Caco-2 (cell line): ENCODE measurements at regions not wholly inside any gene's neighbourhood (a gene's known extent, or its start where the extent isn't known, plus 50 kb on each side); places are given as distances from the start of the nearest gene placed in this dataset.
"Not testable (repeated sequence)": the region's sequence is repeated elsewhere in the genome, so short reads cannot be mapped to it uniquely, and the experiment has no call there.

Experiments used
- BruUV-seq: library from RNA; stranded (reverse); fragments of 400-500 nt; replicated peaks from 2 replicates; lab custom pipeline; 2021; lab: Mats Ljungman, UMichigan
- CTCF ChIA-PET: fragments of 300-600 bp; sonication (Branson Sonifier 250); formaldehyde crosslinking; loops from one replicate; lab custom pipeline; 2022; ENCODE audit warnings: antibody characterized with exemption; lab: Charles Lee
- POLR2A ChIA-PET: fragments of 300-600 bp; sonication (Branson Sonifier 250); formaldehyde crosslinking; loops from one replicate; lab custom pipeline; 2022; ENCODE audit warnings: antibody characterized with exemption; lab: Charles Lee
- DNase-seq, 2 experiments: peaks; one replicate each; pipeline versions ENCODE4 v3.0.0 to v3.0.0-alpha.2; 2020 to 2022
- H3K27me3 ChIP-seq: replicated peaks from 2 replicates; pipeline ENCODE4 v1.6.0; 2011; ENCODE audit warnings: low read length; ENCODE audit not compliant: control insufficient read depth, insufficient read depth
- H3K36me3 ChIP-seq: 2 replicates; pipeline ENCODE4 v1.5.1; 2011; ENCODE audit warnings: low read length; ENCODE audit not compliant: control insufficient read depth, insufficient read depth
- H3K4me1 ChIP-seq: fragments of 250-450 bp; sonication (Bioruptor Pico); 2 replicates; pipeline ENCODE4 v1.5.1; 2020; ENCODE audit warnings: mild to moderate bottlenecking
- H3K4me3 ChIP-seq: 2 replicates; pipeline ENCODE4 v1.5.1; 2011; ENCODE audit warnings: low read depth, mild to moderate bottlenecking, control low read depth, low read length
- H3K9me3 ChIP-seq: fragments of 250-450 bp; sonication (Bioruptor Pico); 2 replicates; pipeline ENCODE4 v1.5.1; 2020; ENCODE audit warnings: mild to moderate bottlenecking, moderate library complexity
- H3K27ac Mint-ChIP-seq: one replicate; pipeline ENCODE4 v1.8.0; 2022; ENCODE audit warnings: mixed read lengths; ENCODE audit not compliant: unreplicated experiment
- H3K27me3 Mint-ChIP-seq: one replicate; pipeline ENCODE4 v1.8.0; 2022; ENCODE audit warnings: mixed read lengths; ENCODE audit not compliant: insufficient read depth, unreplicated experiment
- H3K36me3 Mint-ChIP-seq: one replicate; pipeline ENCODE4 v1.8.0; 2022; ENCODE audit warnings: mild to moderate bottlenecking, mixed read lengths; ENCODE audit not compliant: insufficient read depth, unreplicated experiment
- H3K4me1 Mint-ChIP-seq: one replicate; pipeline ENCODE4 v1.8.0; 2022; ENCODE audit warnings: low read depth, mixed read lengths; ENCODE audit not compliant: unreplicated experiment
- H3K4me3 Mint-ChIP-seq: one replicate; pipeline ENCODE4 v1.8.0; 2022; ENCODE audit warnings: mild to moderate bottlenecking, moderate library complexity, mixed read lengths; ENCODE audit not compliant: unreplicated experiment
- H3K9me3 Mint-ChIP-seq: one replicate; pipeline ENCODE4 v1.8.0; 2022; ENCODE audit warnings: mixed read lengths; ENCODE audit not compliant: unreplicated experiment
- intact Hi-C: fragments of 100-400 bp; cut with micrococcal nuclease; formaldehyde crosslinking; loops from one replicate; pipeline ENCODE4 v1.10.0; 2022; ENCODE audit not compliant: unreplicated experiment

GRCh38 chr10:42232955-42233354, 405.4 kb downstream of the ZNF33B start:
- peaks cover 11% of the 10 kb centered on the region for H3K9me3 Mint-ChIP-seq
- H3K4me3 Mint-ChIP-seq, H3K27ac Mint-ChIP-seq, H3K4me1 ChIP-seq, H3K36me3 Mint-ChIP-seq, H3K36me3 ChIP-seq, H3K4me3 ChIP-seq, H3K9me3 ChIP-seq, intact Hi-C loops, POLR2A ChIA-PET, BruUV-seq, DNase-seq, CTCF ChIA-PET, H3K4me1 Mint-ChIP-seq, H3K27me3 Mint-ChIP-seq, H3K27me3 ChIP-seq: not testable (repeated sequence)

GRCh38 chr10:42230812-42231211, 407.6 kb downstream of the ZNF33B start:
- CTCF ChIA-PET, BruUV-seq, H3K9me3 ChIP-seq, DNase-seq, H3K4me1 Mint-ChIP-seq, POLR2A ChIA-PET, H3K4me3 Mint-ChIP-seq, H3K4me1 ChIP-seq, H3K27me3 Mint-ChIP-seq, H3K4me3 ChIP-seq, H3K27ac Mint-ChIP-seq, H3K36me3 ChIP-seq, H3K27me3 ChIP-seq, intact Hi-C loops: not testable (repeated sequence)
- H3K36me3 Mint-ChIP-seq: peaks cover 11% of the 10 kb centered on the region
- H3K9me3 Mint-ChIP-seq: peaks cover 32% of the 10 kb centered on the region

- H3K27me3 ChIP-seq, POLR2A ChIA-PET, H3K4me3 Mint-ChIP-seq, H3K4me1 ChIP-seq, intact Hi-C loops, H3K4me3 ChIP-seq, H3K27me3 Mint-ChIP-seq, DNase-seq, H3K9me3 ChIP-seq, H3K27ac Mint-ChIP-seq, CTCF ChIA-PET, H3K4me1 Mint-ChIP-seq, H3K36me3 ChIP-seq, BruUV-seq: not testable (repeated sequence)
- Mint-ChIP-seq H3K36me3 (peaks cover 11% of the 10 kb centered on the region), H3K9me3 (peaks cover 35% of the 10 kb centered on the region)
Observed at GRCh38 chr10:42230115-42230514, 408.3 kb downstream of the ZNF33B start.

GRCh38 chr10:42227859-42228258, 410.5 kb downstream of the ZNF33B start:
- CTCF ChIA-PET, BruUV-seq, H3K27me3 ChIP-seq, H3K27ac Mint-ChIP-seq, H3K4me1 Mint-ChIP-seq, H3K36me3 ChIP-seq, H3K4me3 Mint-ChIP-seq, intact Hi-C loops, H3K4me1 ChIP-seq, POLR2A ChIA-PET, H3K4me3 ChIP-seq, H3K9me3 ChIP-seq, H3K27me3 Mint-ChIP-seq, DNase-seq: not testable (repeated sequence)
- H3K36me3 Mint-ChIP-seq: peaks cover 11% of the 10 kb centered on the region
- peaks cover 35% of the 10 kb centered on the region for H3K9me3 Mint-ChIP-seq

- DNase-seq, intact Hi-C loops, H3K4me3 Mint-ChIP-seq, H3K36me3 Mint-ChIP-seq, H3K27me3 Mint-ChIP-seq, H3K36me3 ChIP-seq, H3K27ac Mint-ChIP-seq, H3K9me3 ChIP-seq, H3K4me3 ChIP-seq, H3K4me1 ChIP-seq, CTCF ChIA-PET, H3K4me1 Mint-ChIP-seq, H3K27me3 ChIP-seq, BruUV-seq, POLR2A ChIA-PET: not testable (repeated sequence)
- peaks cover 30% of the 10 kb centered on the region for H3K9me3 Mint-ChIP-seq
Observed at GRCh38 chr10:42193588-42193987, 444.8 kb downstream of the ZNF33B start.
